ENCODE measurements at regions not wholly inside any gene's neighbourhood (a gene's known extent, or its start where the extent isn't known, plus 50 kb on each side); places are given as distances from the start of the nearest gene placed in this dataset.

DNA sequence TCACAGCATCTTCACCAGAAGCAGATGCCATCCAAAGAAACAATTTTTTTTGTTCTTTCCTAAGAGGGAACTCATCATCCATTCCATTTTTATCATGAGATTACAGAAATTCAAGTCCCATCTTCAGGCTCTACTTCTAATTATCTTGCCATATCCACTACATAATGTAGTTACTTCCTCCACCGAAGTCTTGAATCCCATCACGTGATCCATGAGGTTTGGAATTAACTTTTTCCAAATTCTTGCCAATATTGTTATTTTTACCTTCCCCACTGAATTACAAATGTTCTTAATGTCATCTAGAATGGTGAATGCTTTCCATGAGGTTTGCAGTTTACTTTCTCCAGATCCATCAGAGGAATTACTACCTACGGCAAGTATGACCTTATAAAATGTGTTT lies 1014.7 kb upstream of the LRRN3 start:
- DNase-seq = no peak

DNA sequence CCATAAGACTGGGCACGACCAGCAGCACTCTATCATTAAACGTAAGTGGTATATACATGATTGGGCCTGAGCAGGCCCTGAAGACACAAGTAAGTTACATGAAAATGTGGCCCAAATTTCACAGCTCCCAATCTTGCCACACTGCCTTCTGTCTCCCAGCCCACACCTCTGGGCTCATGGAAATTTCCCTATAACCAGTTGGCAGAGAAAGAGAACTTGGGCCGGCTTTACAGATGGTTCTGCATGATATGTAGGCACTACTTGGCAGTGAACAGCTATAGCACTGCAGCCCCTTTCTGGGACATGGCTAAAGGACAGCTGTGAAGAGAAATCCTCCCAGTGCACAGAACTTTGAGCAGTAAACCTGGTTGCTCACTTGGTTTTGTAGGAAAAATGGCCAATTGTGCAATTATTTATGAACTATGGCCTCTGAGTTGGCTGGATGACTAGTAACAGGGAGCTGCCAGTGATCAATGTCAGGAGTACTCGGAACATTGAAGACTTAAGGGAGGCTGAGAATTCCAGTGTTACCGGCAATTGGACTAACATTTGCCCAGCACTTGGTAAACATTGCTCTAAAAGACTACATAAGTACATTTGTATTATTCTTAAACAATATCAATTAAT lies 1006.6 kb upstream of the LRRN3 start:
- DNase-seq = no peak

DNA sequence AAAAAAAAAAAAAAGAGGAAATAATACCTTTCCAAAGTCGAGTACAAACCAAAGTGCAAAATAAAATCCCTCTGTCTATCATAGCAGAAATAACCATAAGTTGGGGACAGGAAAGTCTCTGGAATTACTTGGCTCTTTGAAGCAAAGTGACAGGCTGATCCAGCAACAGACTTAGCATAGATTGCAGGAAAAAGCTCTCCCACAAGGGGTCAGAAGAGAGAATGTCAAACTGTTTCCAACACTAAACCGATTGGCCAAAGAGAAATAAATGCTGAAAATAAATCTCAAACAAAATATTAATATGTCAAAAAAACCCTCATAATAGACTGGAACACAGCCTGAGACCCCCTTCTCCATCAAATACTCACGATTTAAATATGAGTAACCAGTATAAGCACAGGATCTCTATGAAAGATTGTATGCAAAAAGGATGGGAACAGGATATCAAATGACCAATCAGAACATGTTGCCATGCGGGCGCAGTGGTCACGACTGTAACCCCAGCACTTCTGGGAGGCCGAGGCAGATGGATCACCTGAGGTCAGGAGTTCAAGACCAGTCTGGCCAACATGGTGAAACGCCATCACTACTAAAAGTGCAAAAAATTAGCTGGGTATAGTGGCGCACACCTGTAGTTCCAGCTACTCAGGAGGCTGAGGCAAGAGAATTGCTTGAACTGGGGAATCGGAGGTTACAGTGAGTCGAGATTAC lies 1000.7 kb upstream of the LRRN3 start:
- no peak for DNase-seq

DNA sequence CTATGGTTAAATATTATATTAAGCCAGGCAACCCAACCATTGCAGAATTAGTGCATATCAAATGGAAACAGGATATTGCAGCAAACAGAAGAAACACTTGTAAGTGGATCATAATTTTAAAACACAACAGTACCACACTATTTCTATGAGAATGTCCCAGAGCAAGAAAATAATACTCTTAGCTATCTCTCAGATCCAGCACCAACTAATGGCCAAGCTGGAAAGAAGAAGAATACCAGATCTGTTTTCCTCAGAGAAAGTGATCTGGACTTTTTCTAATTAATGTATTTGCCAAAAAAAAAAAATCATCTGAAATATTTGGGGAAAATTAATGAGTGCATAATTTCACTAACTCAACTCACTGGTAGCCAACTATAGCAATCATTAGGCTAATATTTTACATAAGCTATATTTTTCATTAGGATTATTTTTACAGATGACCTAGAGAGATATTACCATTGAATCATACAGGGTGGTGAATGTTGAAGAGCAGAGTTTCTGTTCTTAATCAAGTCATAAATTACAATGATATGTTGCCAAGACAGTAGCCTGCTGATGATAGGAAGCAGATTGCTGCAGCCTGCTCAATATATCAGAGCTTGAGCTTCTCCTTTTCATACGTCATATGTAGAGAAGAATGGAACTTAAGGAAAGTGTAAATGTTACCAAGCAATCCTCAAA lies 995.4 kb upstream of the LRRN3 start:
- no peak for DNase-seq

DNA sequence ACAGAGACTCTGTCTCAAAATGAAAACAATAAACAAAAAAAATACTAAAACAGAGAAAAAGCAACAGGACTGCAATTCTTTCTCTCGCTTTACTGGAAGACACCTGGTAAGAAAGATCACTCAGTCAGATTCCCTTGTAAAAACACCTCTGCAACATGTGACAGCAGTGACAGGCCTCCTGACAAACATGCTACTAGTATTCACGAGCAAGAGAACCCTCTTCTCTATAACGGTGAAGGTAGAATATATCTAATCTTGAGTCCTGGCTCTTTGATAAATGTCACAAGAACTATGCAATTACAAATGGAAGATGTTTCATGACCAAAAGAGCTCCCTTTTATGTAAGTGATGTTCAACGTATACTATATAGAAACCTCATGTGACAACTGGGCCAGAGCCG lies 986.7 kb upstream of the LRRN3 start:
- DNase-seq = no peak

DNA sequence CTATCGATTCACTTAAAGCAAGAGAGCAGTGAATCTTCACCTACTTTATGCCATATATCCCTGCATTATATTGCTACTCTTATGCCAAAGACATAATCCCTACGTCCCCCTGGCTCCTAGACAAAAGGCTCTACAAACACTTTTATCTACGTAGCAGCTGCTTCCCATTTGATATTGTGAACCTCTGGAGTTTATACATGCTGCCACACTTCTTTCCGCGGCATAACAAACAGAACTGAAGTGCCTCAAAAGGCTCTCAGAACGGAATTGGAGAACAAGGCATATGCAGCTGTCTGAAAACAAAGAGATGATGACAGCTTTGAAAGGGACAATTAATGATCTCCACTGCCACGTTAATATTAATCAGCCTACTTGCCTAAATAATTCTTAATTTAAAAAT lies 985.6 kb upstream of the LRRN3 start:
- DNase-seq = peak; percentile 11

DNA sequence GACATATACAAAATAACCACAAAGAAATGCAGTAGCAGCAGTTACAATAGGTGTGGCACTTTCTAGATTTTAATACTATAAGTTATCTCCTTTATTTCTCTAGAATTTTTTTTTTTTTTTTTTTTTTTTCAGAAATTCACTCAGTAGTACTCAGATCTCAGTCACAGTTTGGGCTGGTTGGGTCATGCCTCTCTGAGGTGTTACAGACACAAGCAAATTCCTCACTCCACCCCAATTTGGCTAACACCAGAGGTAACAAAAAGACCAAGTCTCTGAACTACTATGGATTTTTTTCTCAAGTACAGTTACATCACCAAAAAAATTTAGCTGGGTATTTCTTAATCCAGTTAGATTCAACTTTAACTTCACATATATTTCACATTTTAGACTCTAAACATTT lies 985.1 kb upstream of the LRRN3 start:
- DNase-seq = no peak

DNA sequence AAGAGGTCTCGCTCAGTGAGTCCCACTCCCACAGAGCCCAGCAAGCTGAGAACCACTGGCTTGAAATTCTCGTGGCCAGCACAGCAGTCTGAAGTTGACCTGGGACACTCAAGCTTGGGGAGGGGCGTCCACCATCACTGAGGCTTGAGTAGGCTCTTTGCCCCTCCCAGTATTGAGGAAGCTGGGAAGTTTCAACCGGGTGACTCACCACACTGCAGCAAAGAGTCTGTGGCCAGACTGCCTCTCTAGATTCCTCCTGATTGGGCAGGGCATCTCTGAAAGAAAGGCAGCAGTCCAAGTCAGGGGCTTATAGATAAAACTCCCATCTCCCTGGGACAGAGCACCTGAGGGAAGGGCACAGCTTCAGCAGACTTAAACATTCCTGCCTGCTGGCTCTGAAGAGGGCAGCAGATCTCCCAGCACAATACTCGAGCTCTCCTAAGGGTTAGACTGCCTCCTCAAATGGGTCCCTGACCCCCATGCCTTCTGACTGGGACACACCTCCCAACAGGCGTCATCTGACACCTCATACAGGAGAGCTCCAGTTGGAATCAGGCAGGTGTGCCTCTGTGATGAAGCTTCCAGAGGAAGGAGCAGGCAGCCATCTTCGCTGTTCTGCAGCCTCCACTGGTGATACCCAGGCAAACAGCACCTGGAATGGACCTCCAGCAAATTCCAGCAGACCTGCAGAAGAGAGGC lies 970.9 kb upstream of the LRRN3 start:
- no peak for DNase-seq

DNA sequence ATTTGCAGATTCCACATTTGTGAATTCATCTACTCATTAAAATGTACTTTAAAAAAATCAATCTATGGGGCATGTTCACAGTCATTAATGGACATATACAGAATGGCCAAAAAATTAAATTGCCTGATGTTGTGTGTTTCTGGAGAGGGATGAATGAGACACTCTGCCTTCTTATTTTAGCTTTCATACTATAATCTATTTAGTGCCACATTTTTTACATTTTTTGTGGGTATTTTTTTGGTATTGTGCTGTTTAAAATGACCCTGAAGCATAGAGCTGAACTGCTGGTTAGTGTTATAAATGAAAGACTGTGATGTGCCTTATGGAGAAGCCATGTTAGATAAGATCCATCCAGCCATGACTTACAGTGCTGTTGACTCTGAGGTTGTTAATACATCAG lies 961.8 kb upstream of the LRRN3 start:
- DNase-seq = no peak

DNA sequence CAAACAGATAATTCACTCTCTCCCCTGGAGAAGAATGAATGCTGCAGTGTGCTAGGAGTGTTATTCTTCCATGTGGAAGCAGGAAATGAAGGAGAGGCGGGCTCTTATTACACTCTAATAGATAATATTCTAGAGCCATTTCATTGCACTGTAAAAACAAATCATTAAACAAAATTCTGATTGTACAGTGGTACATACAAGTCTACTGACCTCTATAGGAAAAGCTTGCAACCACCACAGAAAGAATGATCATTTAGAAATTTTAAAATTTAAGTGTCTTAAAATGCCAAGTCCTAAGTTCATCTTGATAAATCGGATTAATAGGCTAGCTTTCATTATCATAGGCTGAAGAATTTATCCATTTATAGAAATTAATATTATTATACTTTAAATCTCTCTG lies 960.3 kb upstream of the LRRN3 start:
- DNase-seq = no peak

DNA sequence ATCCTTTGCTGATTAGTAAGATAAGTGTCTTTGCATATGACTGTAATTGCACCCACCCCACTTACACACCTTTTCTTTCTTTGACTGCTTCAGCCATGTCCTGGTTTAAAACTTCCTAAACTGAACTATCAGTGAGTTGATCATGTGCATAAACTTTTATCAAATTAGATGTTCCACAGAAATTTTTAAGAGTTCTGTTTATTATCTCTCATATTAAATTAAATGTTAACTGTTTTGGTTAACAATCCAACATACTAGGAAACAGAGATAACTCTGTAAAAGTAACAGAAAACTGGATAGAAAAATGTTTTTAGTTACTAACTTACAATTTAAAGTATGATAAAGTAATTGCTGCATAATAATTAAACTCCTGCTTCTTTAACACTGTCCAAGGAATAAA lies 959.6 kb upstream of the LRRN3 start:
- DNase-seq = no peak

DNA sequence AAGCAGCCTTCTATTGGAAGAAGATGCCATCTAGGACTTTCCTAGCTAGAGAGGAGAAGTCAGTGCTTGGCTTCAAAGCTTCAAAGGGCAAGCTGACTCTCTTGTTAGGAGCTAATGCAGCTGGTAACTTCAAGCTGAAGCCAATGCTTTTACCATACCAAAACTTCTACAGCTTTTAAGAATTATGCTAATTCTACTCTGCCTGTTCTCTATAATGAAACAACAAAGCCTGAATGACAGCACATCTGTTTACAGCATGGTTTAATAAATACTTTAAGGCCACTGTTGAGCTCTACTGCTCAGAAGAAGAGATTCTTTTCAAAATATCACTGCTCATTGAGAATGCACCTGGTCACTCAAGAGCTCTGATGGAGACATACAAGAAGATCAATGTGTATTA lies 951.9 kb upstream of the LRRN3 start:
- no peak for DNase-seq

DNA sequence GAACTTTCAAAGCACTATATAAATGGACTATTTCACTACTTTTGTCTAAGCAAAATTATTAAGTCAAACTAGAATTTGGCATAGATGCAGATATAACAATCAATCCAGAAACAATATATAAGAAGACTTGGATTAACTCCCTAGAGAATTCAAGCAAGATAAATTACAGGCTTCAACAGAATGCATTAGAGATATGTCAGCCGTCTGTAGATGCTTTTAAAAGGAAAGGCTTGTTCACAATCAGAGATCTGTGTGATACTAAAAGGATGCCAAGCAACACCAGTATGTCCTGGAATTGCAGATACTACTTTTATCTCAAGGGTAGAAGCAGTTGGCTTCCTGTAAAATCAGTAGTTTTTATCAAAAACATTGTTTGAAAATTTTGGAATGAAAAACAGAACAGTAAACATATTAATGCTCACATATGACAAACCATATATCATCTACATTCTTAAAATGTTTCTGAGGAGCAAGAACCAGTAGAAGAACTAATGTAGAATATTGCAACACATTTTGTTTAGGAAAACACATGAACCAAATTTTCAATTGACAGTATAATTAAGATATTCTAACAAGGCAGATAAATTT lies 947.9 kb upstream of the LRRN3 start:
- no peak for DNase-seq

DNA sequence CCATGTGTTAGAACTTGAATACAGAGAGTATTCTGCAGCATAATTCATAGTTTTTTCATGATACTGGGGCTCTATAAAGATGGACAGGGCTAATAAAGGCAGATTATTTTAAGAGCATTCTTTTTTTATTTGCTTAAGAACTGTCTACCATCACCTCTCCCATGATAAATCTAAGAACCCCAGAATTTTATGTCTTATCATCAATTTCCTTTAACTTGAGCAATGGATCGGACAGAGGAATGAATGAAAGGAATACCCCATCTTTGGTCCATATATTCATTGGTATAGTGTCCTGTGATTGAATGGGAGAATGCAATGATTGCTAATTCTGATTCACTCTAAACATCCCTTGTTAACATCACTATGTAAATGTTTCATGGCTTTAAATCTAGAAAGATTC lies 946.3 kb upstream of the LRRN3 start:
- no peak for DNase-seq

DNA sequence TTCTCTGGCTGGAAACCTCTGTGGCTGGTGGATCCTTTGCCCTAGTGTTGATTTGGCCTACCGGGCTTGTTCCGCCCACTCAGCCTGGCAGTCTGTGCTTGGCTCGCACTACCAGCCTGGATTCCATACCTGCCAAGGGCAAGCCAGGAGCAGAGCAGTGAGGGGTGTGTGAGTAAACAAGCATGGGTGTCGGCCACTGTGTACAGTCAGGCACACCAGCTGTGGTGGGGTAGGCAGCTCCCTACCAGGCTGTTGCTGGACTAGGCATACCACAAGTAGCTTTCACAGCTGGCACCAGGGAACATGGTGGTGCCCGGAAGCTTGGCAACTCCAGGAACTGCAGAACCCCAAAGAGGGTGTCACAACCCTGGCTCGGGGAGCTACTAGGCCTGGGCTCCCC lies 942.9 kb upstream of the LRRN3 start:
- no peak for DNase-seq

DNA sequence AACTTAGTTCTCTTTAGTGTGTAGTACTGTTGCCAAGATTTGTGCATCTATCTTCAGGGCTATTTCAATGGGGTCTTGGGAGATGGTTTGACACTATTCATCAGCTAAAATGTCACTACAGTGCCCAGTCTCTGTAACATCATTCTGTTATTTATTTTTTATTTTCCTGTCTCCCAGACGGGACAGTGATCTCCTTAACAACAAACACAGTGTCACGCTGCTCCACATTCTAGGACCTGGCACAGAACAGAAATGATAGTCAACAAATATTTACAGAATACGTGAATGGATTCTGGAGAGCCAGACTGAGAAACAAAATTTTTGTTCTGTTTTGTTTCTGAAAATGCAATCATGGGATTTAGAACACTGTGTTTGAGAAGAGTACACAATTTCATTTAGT lies 937.7 kb upstream of the LRRN3 start:
- DNase-seq = no peak

DNA sequence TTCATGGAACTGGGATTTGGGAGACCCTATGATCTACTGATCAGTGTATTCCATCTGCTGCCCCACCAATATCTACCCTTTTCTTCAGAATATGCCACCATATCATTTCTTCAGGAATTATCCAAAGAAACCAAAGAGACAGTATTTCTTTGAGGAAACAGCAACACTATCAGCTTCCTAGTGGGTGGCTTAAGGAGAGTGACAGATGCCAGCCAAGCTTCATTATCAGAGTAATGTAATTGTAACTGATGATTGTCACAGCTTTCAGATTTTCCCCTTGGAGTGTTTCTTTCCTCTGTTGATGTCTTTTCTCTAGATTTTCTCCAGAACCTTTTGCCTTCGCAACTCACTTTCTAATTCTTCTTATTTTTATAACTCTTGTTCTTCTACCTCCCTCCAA lies 934.4 kb upstream of the LRRN3 start:
- no peak for DNase-seq

DNA sequence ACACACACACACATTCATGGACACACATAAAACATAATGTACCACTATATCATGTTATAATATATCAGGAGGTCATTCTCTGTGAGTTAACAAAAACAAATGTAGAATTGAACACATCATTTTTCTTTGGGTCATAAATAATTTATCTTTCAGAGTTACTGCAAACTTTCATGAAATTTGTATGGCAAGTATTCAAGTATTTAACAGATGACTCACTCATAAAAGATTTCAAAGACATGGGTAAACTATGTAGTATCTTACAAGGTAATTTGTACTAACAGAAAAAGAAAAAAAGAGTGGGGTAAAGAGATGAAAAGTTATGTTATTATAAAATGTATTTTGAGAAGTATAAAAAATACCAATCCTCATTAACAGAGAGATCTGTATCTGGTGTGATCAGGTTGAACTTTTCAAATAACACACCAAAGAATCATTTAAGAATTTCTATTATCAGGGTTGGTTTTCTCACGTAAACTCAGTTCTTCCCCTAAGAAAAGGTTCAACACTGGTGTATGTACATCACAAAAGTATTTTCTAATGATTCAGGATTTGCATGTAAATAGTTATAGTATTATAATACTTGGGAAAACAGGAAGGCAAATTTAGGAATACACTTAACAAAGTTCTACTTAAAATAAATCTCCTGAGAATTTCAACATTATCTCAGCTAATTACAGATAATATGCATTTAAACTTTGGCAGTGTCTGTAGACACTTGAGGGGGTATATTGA lies 933.1 kb upstream of the LRRN3 start:
- no peak for DNase-seq

DNA sequence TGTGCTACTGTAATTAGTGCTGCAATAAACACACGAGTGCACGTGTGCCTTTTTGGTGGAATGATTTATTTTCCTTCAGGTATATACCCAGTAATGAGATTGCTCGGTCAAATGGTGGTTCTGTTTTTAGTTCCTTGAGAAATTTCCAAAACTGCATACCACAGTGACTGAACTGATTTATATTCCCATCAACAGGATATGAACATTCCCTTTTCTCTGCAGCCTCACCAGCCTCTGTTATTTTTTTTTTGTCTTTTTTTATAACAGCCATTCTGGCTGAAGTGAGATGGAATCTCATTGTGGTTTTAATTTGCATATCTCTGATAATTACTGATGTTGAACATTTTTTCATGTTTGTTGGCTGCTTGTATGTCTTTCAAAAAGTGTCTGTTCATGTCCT lies 922.9 kb upstream of the LRRN3 start:
- no peak for DNase-seq

DNA sequence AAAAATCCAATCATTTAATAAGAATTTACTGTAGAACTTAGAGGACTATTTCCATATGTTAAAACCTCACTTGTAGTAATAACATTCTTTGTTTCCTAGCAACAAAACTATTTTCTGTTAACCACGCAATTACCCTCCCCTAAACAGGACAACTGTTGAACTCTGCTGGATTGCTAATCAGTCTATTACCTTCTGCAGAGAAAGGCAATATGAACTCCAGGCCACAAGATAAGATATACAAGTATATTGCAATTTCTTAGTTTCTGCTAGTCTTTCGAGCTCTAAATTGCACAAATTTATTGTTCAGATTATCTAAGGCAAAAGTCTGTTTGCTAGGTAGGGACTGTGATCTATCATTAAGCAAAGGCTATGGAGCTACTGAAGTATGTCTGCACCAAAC lies 920.1 kb upstream of the LRRN3 start:
- DNase-seq = no peak

DNA sequence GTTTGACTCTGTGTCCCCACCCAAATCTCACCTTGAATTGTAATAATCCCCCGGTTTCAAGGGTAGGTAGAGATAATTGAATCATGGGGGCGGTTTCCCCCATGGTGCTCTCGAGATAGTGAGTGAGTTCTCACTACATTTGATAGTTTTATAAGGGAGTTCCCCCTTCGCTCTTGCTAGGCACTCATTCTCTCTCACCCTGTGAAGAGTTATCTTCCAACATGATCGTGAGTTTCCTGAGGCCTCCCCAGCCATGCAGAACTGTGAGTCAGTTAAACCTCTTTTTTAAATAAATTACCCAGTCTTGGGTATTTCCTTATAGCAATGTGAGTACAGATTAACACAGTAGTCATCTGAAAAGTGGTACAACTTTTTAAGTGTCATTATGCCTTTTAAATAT lies 913.5 kb upstream of the LRRN3 start:
- DNase-seq = no peak

DNA sequence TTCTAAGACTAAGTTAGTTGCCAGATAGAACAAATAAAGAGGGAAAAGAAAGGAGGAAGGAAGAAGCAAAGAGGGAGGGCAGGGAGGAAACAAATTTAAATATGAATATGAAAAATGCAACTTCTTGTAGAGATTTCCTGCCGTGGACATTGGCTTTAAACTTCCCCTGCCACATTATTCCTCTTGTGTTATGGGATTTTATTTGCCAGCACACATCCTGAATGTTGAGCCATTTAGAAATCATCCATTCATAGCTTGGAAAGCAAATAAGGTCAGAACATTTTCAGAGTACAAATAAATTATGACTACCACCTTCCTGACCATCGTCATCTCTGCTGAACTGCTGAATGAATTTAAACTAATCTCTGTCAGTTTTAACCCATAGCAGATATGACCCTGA lies 911.9 kb upstream of the LRRN3 start:
- DNase-seq = no peak

DNA sequence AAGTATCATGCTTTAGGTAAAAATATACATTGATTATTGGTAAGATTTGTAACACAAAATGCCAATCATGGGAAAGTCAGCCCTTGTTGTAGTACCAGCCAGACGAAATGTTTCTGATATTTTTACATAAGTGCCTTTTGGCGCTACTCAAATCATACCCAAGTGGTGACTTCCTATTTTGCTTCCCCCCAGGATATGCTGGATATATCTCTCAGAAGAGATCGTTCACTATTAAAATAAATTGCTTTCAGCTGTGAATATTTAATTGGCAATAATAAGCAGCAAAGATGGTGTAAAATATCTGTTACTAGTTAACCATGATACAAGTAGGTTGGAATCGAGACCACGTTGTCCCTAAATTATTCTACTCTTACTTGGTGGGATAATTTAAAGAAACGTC lies 909.2 kb upstream of the LRRN3 start:
- DNase-seq = no peak

All from NCI-H2107 (cell line).